ENCODE measurements at regions not wholly inside any gene's neighbourhood (a gene's known extent, or its start where the extent isn't known, plus 50 kb on each side); places are given as distances from the start of the nearest gene placed in this dataset.
"Not testable (repeated sequence)": the region's sequence is repeated elsewhere in the genome, so short reads cannot be mapped to it uniquely, and the experiment has no call there.

DNA sequence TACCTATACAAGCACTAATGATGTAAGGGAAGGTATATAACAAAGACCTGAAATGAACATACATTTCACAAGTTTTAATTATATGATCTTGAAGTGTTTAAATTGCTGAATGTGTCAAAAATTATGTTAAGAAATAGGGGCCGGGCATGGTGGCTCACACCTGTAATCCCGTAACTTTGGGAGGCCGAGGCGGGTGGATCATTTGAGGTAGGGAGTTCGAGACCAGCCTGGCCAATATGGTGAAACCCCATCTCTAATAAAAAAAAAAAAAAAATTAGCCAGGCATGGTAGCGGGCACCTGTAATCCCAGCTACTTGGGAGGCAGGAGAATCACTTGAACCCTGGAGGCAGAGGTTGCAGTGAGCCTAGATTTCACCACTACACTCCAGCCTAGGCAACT is 537.4 kb upstream of the STEAP1 start:
- TF ChIP-seq, protein P1, sequence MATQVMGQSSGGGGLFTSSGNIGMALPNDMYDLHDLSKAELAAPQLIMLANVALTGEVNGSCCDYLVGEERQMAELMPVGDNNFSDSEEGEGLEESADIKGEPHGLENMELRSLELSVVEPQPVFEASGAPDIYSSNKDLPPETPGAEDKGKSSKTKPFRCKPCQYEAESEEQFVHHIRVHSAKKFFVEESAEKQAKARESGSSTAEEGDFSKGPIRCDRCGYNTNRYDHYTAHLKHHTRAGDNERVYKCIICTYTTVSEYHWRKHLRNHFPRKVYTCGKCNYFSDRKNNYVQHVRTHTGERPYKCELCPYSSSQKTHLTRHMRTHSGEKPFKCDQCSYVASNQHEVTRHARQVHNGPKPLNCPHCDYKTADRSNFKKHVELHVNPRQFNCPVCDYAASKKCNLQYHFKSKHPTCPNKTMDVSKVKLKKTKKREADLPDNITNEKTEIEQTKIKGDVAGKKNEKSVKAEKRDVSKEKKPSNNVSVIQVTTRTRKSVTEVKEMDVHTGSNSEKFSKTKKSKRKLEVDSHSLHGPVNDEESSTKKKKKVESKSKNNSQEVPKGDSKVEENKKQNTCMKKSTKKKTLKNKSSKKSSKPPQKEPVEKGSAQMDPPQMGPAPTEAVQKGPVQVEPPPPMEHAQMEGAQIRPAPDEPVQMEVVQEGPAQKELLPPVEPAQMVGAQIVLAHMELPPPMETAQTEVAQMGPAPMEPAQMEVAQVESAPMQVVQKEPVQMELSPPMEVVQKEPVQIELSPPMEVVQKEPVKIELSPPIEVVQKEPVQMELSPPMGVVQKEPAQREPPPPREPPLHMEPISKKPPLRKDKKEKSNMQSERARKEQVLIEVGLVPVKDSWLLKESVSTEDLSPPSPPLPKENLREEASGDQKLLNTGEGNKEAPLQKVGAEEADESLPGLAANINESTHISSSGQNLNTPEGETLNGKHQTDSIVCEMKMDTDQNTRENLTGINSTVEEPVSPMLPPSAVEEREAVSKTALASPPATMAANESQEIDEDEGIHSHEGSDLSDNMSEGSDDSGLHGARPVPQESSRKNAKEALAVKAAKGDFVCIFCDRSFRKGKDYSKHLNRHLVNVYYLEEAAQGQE (IDR thresholded peaks at IDR 0.05; ENCODE audit: unreplicated experiment), result not testable (repeated sequence)
- TF ChIP-seq, protein P2, sequence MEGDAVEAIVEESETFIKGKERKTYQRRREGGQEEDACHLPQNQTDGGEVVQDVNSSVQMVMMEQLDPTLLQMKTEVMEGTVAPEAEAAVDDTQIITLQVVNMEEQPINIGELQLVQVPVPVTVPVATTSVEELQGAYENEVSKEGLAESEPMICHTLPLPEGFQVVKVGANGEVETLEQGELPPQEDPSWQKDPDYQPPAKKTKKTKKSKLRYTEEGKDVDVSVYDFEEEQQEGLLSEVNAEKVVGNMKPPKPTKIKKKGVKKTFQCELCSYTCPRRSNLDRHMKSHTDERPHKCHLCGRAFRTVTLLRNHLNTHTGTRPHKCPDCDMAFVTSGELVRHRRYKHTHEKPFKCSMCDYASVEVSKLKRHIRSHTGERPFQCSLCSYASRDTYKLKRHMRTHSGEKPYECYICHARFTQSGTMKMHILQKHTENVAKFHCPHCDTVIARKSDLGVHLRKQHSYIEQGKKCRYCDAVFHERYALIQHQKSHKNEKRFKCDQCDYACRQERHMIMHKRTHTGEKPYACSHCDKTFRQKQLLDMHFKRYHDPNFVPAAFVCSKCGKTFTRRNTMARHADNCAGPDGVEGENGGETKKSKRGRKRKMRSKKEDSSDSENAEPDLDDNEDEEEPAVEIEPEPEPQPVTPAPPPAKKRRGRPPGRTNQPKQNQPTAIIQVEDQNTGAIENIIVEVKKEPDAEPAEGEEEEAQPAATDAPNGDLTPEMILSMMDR (conservative IDR thresholded peaks at IDR 0.05; ENCODE audit: low read depth in 2 of 2), result not testable (repeated sequence)
- TF ChIP-seq EZH2 (IDR thresholded peaks at IDR 0.05; ENCODE audit: low read depth, unreplicated experiment); POLR2AphosphoS5 (IDR thresholded peaks at IDR 0.05; ENCODE audit: low read depth); NANOG (IDR thresholded peaks at IDR 0.05; ENCODE audit: borderline replicate concordance): not testable (repeated sequence)
